ENCODE measurements at regions not wholly inside any gene's neighbourhood (a gene's known extent, or its start where the extent isn't known, plus 50 kb on each side); places are given as distances from the start of the nearest gene placed in this dataset.

DNA sequence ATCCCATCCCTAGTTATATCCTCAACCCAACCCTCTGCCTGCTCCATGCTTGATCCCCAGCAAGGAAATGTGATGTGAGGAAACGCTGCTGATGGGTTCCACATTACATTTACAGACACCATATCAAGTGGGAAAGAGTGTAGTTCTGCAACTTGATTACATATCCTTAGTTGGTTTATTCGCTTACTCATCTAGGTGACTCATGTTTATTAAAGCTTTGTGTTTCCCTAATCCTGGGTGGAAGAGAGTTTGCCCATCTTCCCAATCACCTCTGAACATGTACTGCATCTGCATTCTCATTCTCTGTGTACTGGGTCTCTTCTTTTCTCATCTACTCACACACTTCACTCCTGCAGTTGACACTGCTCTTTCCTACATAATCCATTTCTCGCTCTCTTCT lies 91.7 kb upstream of the PDZRN3 start:
- no peak overlapping the region for H2AFZ ChIP-seq (ENCODE audit: low read length)

More for the DNA sequence above, 91.7 kb upstream of the PDZRN3 start:
- Histone ChIP-seq H4K91ac (ENCODE audit: insufficient read length, low read depth, low read length) (no peak overlapping the region), H3K27ac (ENCODE audit: insufficient read length, low read depth, low read length) (no peak overlapping the region), H3K23me2 (ENCODE audit: insufficient read length, low read depth, low read length, poor library complexity, severe bottlenecking) (peaks cover 2% of the 10 kb centered on the region), H3K23ac (ENCODE audit: insufficient read length, low read depth, low read length) (no peak overlapping the region), H2BK12ac (ENCODE audit: insufficient read length, low read depth, low read length) (no peak overlapping the region), H3K79me1 (ENCODE audit: insufficient read depth, low read depth, low read length, poor library complexity, severe bottlenecking) (no peaks in the 10 kb centered on the region), H3K9me3 (ENCODE audit: control insufficient read depth, low read depth, low read length) (no peaks in the 10 kb centered on the region), H2BK120ac (ENCODE audit: low read depth, low read length, poor library complexity, severe bottlenecking) (no peak overlapping the region), H3K79me2 (ENCODE audit: insufficient read depth, low read length) (no peaks in the 10 kb centered on the region), H3K4ac (ENCODE audit: low read depth, low read length) (no peak overlapping the region), H3K18ac (ENCODE audit: insufficient read length, low read depth, low read length) (no peak overlapping the region), H2BK15ac (ENCODE audit: low read depth, low read length) (no peak overlapping the region), H3K14ac (ENCODE audit: insufficient read depth, low read length) (no peak overlapping the region), H4K5ac (ENCODE audit: insufficient read length, low read depth, low read length) (no peak overlapping the region), H3K4me2 (ENCODE audit: insufficient read depth, insufficient read length, low read length) (no peak overlapping the region), H3T11ph (ENCODE audit: low read length) (no peak overlapping the region), H4K8ac (replicated peaks; ENCODE audit: insufficient read length, low read depth, low read length) (no peak overlapping the region), H3K56ac (ENCODE audit: insufficient read length, low read depth, low read length) (no peak overlapping the region), H2BK20ac (ENCODE audit: low read depth, low read length, poor library complexity, severe bottlenecking) (no peak overlapping the region), H3K4me1 (ENCODE audit: insufficient read depth, low read length) (no peaks in the 10 kb centered on the region), H3K27me3 (ENCODE audit: insufficient read depth, low read length) (no peaks in the 10 kb centered on the region), H2BK5ac (ENCODE audit: insufficient read length, low read length) (no peak overlapping the region), H3K9ac (ENCODE audit: extremely low read depth, insufficient read length, low read length) (no peak overlapping the region), H2AK5ac (ENCODE audit: insufficient read length, low read length) (no peak overlapping the region), H4K20me1 (ENCODE audit: control insufficient read depth, insufficient read depth, insufficient read length) (no peaks in the 10 kb centered on the region)
- Mint-ChIP-seq H3K27me3 (ENCODE audit: low read depth) (peaks cover 2% of the 10 kb centered on the region), H3K4me1 (peaks cover 4% of the 10 kb centered on the region in 2 experiments; a peak in 2 of 4 replicates), H3K9me3 (no peaks in the 10 kb centered on the region), H3K36me3 (ENCODE audit: insufficient read depth in 1 of 3, low read depth in 3 of 3) (no peaks in the 10 kb centered on the region), H3K4me3 (no peak overlapping the region), H3K27ac (no peak overlapping the region)
- no peak for DNase-seq
- TF ChIP-seq, protein P1, sequence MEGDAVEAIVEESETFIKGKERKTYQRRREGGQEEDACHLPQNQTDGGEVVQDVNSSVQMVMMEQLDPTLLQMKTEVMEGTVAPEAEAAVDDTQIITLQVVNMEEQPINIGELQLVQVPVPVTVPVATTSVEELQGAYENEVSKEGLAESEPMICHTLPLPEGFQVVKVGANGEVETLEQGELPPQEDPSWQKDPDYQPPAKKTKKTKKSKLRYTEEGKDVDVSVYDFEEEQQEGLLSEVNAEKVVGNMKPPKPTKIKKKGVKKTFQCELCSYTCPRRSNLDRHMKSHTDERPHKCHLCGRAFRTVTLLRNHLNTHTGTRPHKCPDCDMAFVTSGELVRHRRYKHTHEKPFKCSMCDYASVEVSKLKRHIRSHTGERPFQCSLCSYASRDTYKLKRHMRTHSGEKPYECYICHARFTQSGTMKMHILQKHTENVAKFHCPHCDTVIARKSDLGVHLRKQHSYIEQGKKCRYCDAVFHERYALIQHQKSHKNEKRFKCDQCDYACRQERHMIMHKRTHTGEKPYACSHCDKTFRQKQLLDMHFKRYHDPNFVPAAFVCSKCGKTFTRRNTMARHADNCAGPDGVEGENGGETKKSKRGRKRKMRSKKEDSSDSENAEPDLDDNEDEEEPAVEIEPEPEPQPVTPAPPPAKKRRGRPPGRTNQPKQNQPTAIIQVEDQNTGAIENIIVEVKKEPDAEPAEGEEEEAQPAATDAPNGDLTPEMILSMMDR (conservative IDR thresholded peaks at IDR 0.05): no peak
- WGBS (ENCODE audit: extremely low coverage, insufficient read length, low lambda C conversion rate): no CpG with 5 or more reads among the region's 3 CpGs

Measured in H9 (cell line).